CD14-positive monocyte (primary cell): ENCODE measurements at regions not wholly inside any gene's neighbourhood (a gene's known extent, or its start where the extent isn't known, plus 50 kb on each side); places are given as distances from the start of the nearest gene placed in this dataset.

ENCODE experiments used
- DNase-seq, 3 donors: peaks; one replicate each; pipeline ENCODE4 v3.0.0-alpha.2; 2011 to 2022
- H2AFZ ChIP-seq: 2 replicates; pipeline ENCODE4 v1.6.0; 2012; ENCODE audit warnings: mild to moderate bottlenecking, low read depth, low read length, inconsistent platforms; ENCODE audit not compliant: insufficient read depth, poor library complexity, severe bottlenecking
- H3K27ac ChIP-seq, 2 donors: 1 replicate in 1 of 2; 2 replicates in 1 of 2; pipeline ENCODE4 v1.5.1; 2012 to 2013; ENCODE audit warnings: low read length in 2 of 2, control low read depth in 1 of 2, inconsistent platforms in 1 of 2, low read depth in 1 of 2, mild to moderate bottlenecking in 1 of 2
- H3K27me3 ChIP-seq, 2 donors: one replicate each; pipeline versions ENCODE4 v1.6.0 to v1.6.1; 2011 to 2013; ENCODE audit warnings: low read length in 2 of 2; ENCODE audit not compliant: control insufficient read depth in 2 of 2, insufficient read depth in 2 of 2
- H3K36me3 ChIP-seq, 2 donors: replicated peaks in 1 of 2; 1 replicate in 1 of 2; 2 replicates in 1 of 2; pipeline versions ENCODE4 v1.5.1 to v1.6.1; 2012 to 2013; ENCODE audit warnings: low read length in 2 of 2, control low read depth in 1 of 2, inconsistent platforms in 1 of 2, mild to moderate bottlenecking in 1 of 2; ENCODE audit not compliant: insufficient read depth in 2 of 2, control insufficient read depth in 1 of 2
- H3K4me1 ChIP-seq, 2 donors: 1 replicate in 1 of 2; 2 replicates in 1 of 2; pipeline versions ENCODE4 v1.5.1 to v1.6.1; 2012 to 2013; ENCODE audit warnings: low read length in 2 of 2, control low read depth in 1 of 2, inconsistent platforms in 1 of 2, mild to moderate bottlenecking in 1 of 2, moderate library complexity in 1 of 2; ENCODE audit not compliant: insufficient read depth in 2 of 2, control insufficient read depth in 1 of 2
- H3K4me2 ChIP-seq: replicated peaks from 2 replicates; pipeline ENCODE3; 2012; ENCODE audit warnings: low read length, moderate library complexity, mild to moderate bottlenecking; ENCODE audit not compliant: poor library complexity, severe bottlenecking; ENCODE audit errors: extremely low read depth
- H3K4me3 ChIP-seq, 3 experiments: fragments of 200-600 bp in 1 of 3; sonication (generic) in 1 of 3; replicated peaks in 1 of 3; 1 replicate in 2 of 3; 2 replicates in 1 of 3; pipeline ENCODE4 v1.5.1; 2011 to 2013; ENCODE audit warnings: low read length in 3 of 3, mild to moderate bottlenecking in 3 of 3, control low read depth in 2 of 3, low read depth in 2 of 3, inconsistent platforms in 1 of 3, moderate library complexity in 1 of 3
- H3K79me2 ChIP-seq: 2 replicates; pipeline ENCODE4 v1.6.0; 2012; ENCODE audit warnings: mild to moderate bottlenecking, control low read depth, inconsistent platforms, low read length, moderate library complexity; ENCODE audit not compliant: insufficient read depth
- H3K9ac ChIP-seq: 2 replicates; pipeline ENCODE4 v1.6.0; 2017; ENCODE audit warnings: low read length, mild to moderate bottlenecking; ENCODE audit not compliant: insufficient read depth, poor library complexity, severe bottlenecking
- H3K9me3 ChIP-seq, 2 donors: replicated peaks in 1 of 2; 1 replicate in 1 of 2; 2 replicates in 1 of 2; pipeline versions ENCODE4 v1.5.1 to v1.6.1; 2012 to 2013; ENCODE audit warnings: low read length in 2 of 2, control low read depth in 1 of 2; ENCODE audit not compliant: control insufficient read depth in 1 of 2, insufficient read depth in 1 of 2
- H4K20me1 ChIP-seq: 2 replicates; pipeline ENCODE4 v1.6.0; 2012; ENCODE audit warnings: mild to moderate bottlenecking, low read length, control low read depth, moderate library complexity; ENCODE audit not compliant: insufficient read depth
- H3K27ac Mint-ChIP-seq, 7 donors: one replicate each; pipeline ENCODE4 v1.8.0; 2020; ENCODE audit warnings: mild to moderate bottlenecking in 7 of 7, mixed read lengths in 7 of 7, moderate library complexity in 6 of 7, inconsistent platforms in 2 of 7
- H3K27me3 Mint-ChIP-seq, 3 donors: one replicate each; pipeline ENCODE4 v1.8.0; 2021 to 2022; ENCODE audit warnings: low read depth in 3 of 3, mild to moderate bottlenecking in 3 of 3, mixed read lengths in 3 of 3, moderate library complexity in 3 of 3, inconsistent platforms in 1 of 3
- H3K36me3 Mint-ChIP-seq, 2 donors: one replicate each; pipeline ENCODE4 v1.8.0; 2020; ENCODE audit warnings: mixed read lengths in 2 of 2, inconsistent platforms in 1 of 2, mild to moderate bottlenecking in 1 of 2
- H3K4me1 Mint-ChIP-seq: one replicate; pipeline ENCODE4 v1.8.0; 2020; ENCODE audit warnings: mild to moderate bottlenecking, mixed read lengths
- H3K4me3 Mint-ChIP-seq, 2 donors: one replicate each; pipeline ENCODE4 v1.8.0; 2020; ENCODE audit warnings: mild to moderate bottlenecking in 2 of 2, mixed read lengths in 2 of 2, moderate library complexity in 1 of 2
- H3K9me3 Mint-ChIP-seq, 7 donors: one replicate each; pipeline ENCODE4 v1.8.0; 2020 to 2022; ENCODE audit warnings: mixed read lengths in 7 of 7, mild to moderate bottlenecking in 6 of 7, moderate library complexity in 6 of 7, inconsistent platforms in 2 of 7
- CTCF ChIP-seq: fragments of 200-600 bp; IDR thresholded peaks from one replicate; pipeline ENCODE4 v1.8.0; 2022; ENCODE audit warnings: antibody characterized with exemption, mild to moderate bottlenecking
- WGBS: methylation state at CpG from one replicate; pipeline ENCODE4 v1.1.5; 2013; ENCODE audit warnings: missing lambda C conversion rate; ENCODE audit not compliant: insufficient coverage; 5-methylcytosine and 5-hydroxymethylcytosine counted together
- intact Hi-C, 2 donors: fragments of 100-400 bp; cut with micrococcal nuclease; formaldehyde crosslinking; loops; one replicate each; pipeline versions ENCODE4 v1.15.0 to v1.15.1; 2023

- H3K4me1 Mint-ChIP-seq, result no peaks in the 10 kb centered on the region
- intact Hi-C loops, result no loop called here
Measured at GRCh38 chr18:65346086-65346485, 404.7 kb upstream of the CDH7 start.

GRCh38 chr18:65343571-65343970, 407.2 kb upstream of the CDH7 start:
- Mint-ChIP-seq H3K27ac (no peak overlapping the region), H3K36me3 (no peaks in the 10 kb centered on the region), H3K4me3 (no peak overlapping the region), H3K4me1 (no peaks in the 10 kb centered on the region), H3K27me3 (no peaks in the 10 kb centered on the region), H3K9me3 (peaks cover 0 to 10% (median 2%) of the 10 kb centered on the region in 7 donors)
- Histone ChIP-seq H2AFZ (no peak overlapping the region), H3K27ac (no peak overlapping the region), H3K4me1 (no peaks in the 10 kb centered on the region), H3K36me3 (no peaks in the 10 kb centered on the region), H3K27me3 (no peaks in the 10 kb centered on the region), H3K4me2 (no peak overlapping the region), H3K9me3 (no peaks in the 10 kb centered on the region), H3K9ac (no peak overlapping the region), H4K20me1 (no peaks in the 10 kb centered on the region), H3K4me3 (no peak overlapping the region), H3K79me2 (no peaks in the 10 kb centered on the region)
- intact Hi-C loops, result no loop called here
- TF ChIP-seq CTCF, result no peak
- WGBS, result 85% methylated on average over 2 of the region's 5 CpGs
- DNase-seq, result no peak

More at GRCh38 chr18:65346086-65346485, 404.7 kb upstream of the CDH7 start:
- no peak for TF ChIP-seq CTCF
- Histone ChIP-seq H3K9me3 (no peaks in the 10 kb centered on the region), H3K27ac (no peak overlapping the region), H3K4me2 (no peak overlapping the region), H3K4me3 (no peak overlapping the region), H3K27me3 (no peaks in the 10 kb centered on the region), H2AFZ (no peak overlapping the region), H3K79me2 (no peaks in the 10 kb centered on the region), H4K20me1 (no peaks in the 10 kb centered on the region), H3K4me1 (no peaks in the 10 kb centered on the region), H3K36me3 (no peaks in the 10 kb centered on the region), H3K9ac (no peak overlapping the region)
- Mint-ChIP-seq H3K9me3 (peaks cover 0 to 10% (median 2%) of the 10 kb centered on the region in 7 donors), H3K27ac (no peak overlapping the region), H3K36me3 (no peaks in the 10 kb centered on the region), H3K27me3 (no peaks in the 10 kb centered on the region), H3K4me3 (no peak overlapping the region)
- DNase-seq, result no peak
- 100% methylated on average over 1 of the region's 3 CpGs for WGBS
